HAP-1 (cell line): ENCODE measurements at regions not wholly inside any gene's neighbourhood (a gene's known extent, or its start where the extent isn't known, plus 50 kb on each side); places are given as distances from the start of the nearest gene placed in this dataset.
"Not testable (repeated sequence)": the region's sequence is repeated elsewhere in the genome, so short reads cannot be mapped to it uniquely, and the experiment has no call there.

Experiments used
- DNase-seq, 2 experiments: peaks; one replicate each; pipeline ENCODE4 v3.0.0-alpha.2; 2016 to 2020; ENCODE audit warnings: low spot score in 2 of 2
- H3K27me3 ChIP-seq: fragments of 250-450 bp; sonication (Bioruptor Pico); 2 replicates; pipeline ENCODE4 v1.5.1; 2020; ENCODE audit warnings: low read depth, mild to moderate bottlenecking, moderate library complexity
- H3K36me3 ChIP-seq: fragments of 250-450 bp; sonication (Bioruptor Pico); replicated peaks from 2 replicates; pipeline ENCODE4 v1.5.1; 2020; ENCODE audit warnings: mild to moderate bottlenecking
- H3K4me1 ChIP-seq: fragments of 250-450 bp; sonication (Bioruptor Pico); 2 replicates; pipeline ENCODE4 v1.5.1; 2020; ENCODE audit warnings: mild to moderate bottlenecking
- H3K4me3 ChIP-seq: fragments of 250-450 bp; sonication (Bioruptor Pico); 2 replicates; pipeline ENCODE4 v1.5.1; 2020; ENCODE audit warnings: mild to moderate bottlenecking, moderate library complexity
- H3K9me3 ChIP-seq: fragments of 250-450 bp; sonication (Bioruptor Pico); 2 replicates; pipeline ENCODE4 v1.5.1; 2020; ENCODE audit warnings: mild to moderate bottlenecking, moderate library complexity
- in situ Hi-C: fragments of 300-500 bp; cut with MboI; formaldehyde crosslinking; loops from 3 replicates; pipeline ENCODE4 v1.14.3; 2020; ENCODE audit warnings: low sequenced_read_pairs, inconsistent platforms, mixed read lengths

- H3K36me3 ChIP-seq, result no peaks in the 10 kb centered on the region
- in situ Hi-C loops, result no loop called here
- H3K4me3 ChIP-seq, result no peak overlapping the region
- no peaks in the 10 kb centered on the region for H3K9me3 ChIP-seq
- no peaks in the 10 kb centered on the region for H3K4me1 ChIP-seq
- DNase-seq, result no peak
- no peaks in the 10 kb centered on the region for H3K27me3 ChIP-seq
Measured at GRCh38 chr9:95684516-95684915, 167.7 kb upstream of the PTCH1 start.

DNA sequence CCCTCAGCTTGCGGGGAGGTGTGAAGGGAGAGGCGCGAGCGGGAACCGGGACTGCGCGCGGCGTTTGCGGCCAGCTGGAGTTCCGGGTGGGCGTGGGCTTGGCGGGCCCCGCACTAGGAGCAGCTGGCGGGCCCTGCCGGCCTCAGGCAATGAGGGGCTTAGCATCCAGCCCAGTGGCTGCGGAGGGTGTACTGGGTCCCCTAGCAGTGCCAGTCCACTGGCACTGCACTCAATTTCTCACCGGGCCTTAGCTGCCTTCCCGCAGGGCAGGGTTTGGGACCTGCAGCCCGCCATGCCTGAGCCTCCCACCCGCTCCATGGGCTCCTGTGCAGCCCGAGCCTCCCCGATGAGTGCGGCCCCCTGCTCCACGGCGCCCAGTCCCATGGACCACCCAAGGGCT, 163.5 kb upstream of the PTCH1 start:
- H3K36me3 ChIP-seq, DNase-seq, H3K27me3 ChIP-seq, in situ Hi-C loops, H3K9me3 ChIP-seq, H3K4me3 ChIP-seq, H3K4me1 ChIP-seq: not testable (repeated sequence)

- no peak for DNase-seq
- in situ Hi-C loops, result no loop called here
- H3K4me3 ChIP-seq, result no peak overlapping the region
- no peaks in the 10 kb centered on the region for H3K4me1 ChIP-seq
- H3K27me3 ChIP-seq, result peaks cover 3% of the 10 kb centered on the region; the same call in 1 of the 2 replicates
- peaks cover 5% of the 10 kb centered on the region; the same call in 1 of the 2 replicates for H3K9me3 ChIP-seq
- no peaks in the 10 kb centered on the region for H3K36me3 ChIP-seq
Measured at GRCh38 chr9:95679874-95680273, 163.1 kb upstream of the PTCH1 start.

DNA sequence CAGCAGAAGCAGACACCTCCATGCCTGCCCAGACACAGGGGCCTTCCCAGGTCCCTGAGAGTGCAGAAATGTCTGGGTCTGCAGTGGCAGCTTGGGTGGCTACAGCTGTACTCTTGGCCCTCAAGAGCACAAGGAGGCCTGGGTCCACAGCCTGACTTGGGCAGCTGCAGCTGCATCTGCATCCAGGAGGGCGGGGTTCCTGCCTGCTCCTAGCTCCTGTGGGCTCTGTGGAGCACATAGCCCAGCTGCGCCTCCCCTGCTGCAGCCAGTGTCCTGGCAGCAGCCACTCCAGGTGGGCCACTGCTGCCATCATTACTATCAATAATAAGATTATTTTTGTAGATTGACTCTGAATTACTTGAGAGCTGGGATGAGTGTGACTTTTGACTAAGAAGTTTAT, 162.0 kb upstream of the PTCH1 start:
- Histone ChIP-seq H3K27me3 (peaks cover 3% of the 10 kb centered on the region; the same call in 1 of the 2 replicates), H3K4me3 (no peak overlapping the region), H3K9me3 (peaks cover 5% of the 10 kb centered on the region; the same call in 1 of the 2 replicates), H3K4me1 (no peaks in the 10 kb centered on the region), H3K36me3 (no peaks in the 10 kb centered on the region)
- DNase-seq, result no peak
- in situ Hi-C loops, result no loop called here

DNA sequence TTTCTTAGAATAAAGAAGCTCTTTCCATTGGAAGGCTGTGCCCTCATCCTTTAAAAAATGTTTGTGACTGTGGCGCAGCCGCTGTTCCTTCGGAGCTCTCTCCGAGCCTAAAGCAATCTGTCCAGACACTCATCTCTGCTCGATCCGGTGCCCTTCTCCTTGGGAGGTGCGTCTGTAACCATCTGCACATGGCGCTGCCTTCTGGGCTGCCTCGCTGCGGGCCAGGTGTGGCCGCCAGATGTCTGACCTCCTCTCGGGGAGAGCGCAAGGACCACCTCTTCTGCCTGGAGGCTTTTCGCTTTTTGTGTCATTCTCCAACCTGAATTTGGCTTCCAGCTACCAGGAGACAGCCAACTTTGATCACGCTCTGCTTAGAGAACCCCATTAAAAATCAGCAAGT, 153.4 kb upstream of the PTCH1 start:
- H3K27me3 ChIP-seq, result no peaks in the 10 kb centered on the region
- in situ Hi-C loops, result no loop called here
- DNase-seq, result no peak
- H3K4me1 ChIP-seq, result no peaks in the 10 kb centered on the region
- no peaks in the 10 kb centered on the region for H3K36me3 ChIP-seq
- no peak overlapping the region for H3K4me3 ChIP-seq
- no peaks in the 10 kb centered on the region for H3K9me3 ChIP-seq

DNA sequence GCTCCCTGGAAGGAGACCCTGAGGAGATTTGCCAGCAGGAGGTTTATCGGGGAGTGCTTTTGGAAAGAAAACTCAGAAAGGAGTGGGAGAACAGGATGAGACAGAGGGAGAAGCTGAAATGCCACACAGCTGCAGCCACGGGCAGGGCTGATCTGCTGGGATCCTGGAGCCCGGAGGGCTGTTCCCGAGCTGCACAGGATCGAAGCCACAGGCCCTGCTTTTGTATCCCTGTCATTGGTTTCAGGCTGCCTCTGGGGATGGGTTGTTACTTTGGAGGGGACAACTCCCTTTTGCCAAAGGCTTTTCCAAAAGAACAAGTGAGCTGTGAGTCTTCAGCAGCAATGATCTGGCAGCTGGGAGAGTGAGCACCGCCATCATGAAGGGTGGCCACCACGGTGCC, 152.5 kb upstream of the PTCH1 start:
- no peaks in the 10 kb centered on the region for H3K36me3 ChIP-seq
- 0 out of 2 replicates have a peak, but pooled peaks cover 3% of the 10 kb centered on the region for H3K9me3 ChIP-seq
- no peaks in the 10 kb centered on the region for H3K4me1 ChIP-seq
- in situ Hi-C loops, result no loop called here
- no peak for DNase-seq
- no peak overlapping the region for H3K4me3 ChIP-seq
- H3K27me3 ChIP-seq, result no peaks in the 10 kb centered on the region

DNA sequence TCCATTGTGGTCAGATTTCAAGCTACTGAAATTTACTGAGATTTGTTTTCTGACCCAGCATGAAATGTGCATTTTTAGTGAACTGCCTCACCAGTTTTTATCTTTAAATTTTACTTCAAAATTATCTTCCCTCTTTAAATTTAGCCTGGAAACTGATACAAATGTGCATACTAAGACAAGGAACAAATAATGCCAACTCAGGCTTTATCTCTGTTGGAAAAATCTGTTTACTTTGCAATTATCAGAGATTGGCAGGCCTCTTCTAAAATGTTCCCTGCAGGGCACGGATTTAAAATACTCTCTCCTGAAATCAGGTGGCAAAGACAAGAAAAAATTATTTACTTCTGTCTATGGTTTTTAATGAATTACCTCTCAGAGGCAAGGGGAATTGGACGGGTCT, 151.0 kb upstream of the PTCH1 start:
- Histone ChIP-seq H3K27me3 (no peaks in the 10 kb centered on the region), H3K4me1 (no peaks in the 10 kb centered on the region), H3K9me3 (0 out of 2 replicates have a peak, but pooled peaks cover 3% of the 10 kb centered on the region), H3K36me3 (no peaks in the 10 kb centered on the region), H3K4me3 (no peak overlapping the region)
- in situ Hi-C loops, result no loop called here
- no peak for DNase-seq

GRCh38 chr9:95666785-95667155, 150.0 kb upstream of the PTCH1 start:
- H3K36me3 ChIP-seq, result no peaks in the 10 kb centered on the region
- no peak for DNase-seq
- no peaks in the 10 kb centered on the region for H3K4me1 ChIP-seq
- H3K4me3 ChIP-seq, result no peak overlapping the region
- H3K27me3 ChIP-seq, result no peaks in the 10 kb centered on the region
- in situ Hi-C loops, result no loop called here
- 0 out of 2 replicates have a peak, but pooled peaks cover 3% of the 10 kb centered on the region for H3K9me3 ChIP-seq

DNA sequence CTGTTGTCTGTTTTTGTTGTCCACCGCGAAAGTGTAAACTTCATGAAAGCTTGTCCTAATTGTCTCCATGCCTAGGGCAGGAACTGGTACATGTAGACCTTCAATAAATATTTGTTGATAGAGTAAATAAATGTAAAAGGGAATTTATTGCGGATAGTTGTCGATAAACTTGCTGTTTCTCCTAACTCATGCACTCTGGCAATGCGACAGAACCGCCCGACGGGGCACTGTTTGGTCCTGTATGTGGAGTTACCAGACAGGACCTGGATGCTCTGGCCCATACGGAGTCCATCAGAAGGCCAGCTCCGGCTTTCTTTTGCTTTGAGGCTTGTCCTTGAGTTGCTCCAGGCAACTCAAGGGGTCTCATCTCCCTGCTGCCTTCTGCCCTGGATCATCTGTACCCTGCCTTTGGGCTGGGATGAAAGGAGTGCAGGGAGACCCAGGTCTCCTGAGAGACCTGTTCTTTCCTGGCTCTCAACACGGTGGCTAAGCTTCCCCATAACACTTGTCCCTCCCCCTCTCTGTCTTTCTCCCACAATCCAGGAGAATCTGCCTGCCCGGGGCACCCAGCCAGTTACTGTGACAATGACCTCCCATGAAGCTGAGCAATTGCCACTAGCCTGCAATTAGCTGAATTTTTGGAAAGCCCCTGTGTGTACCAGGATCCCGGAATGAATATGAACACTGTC, 149.5 kb upstream of the PTCH1 start:
- Histone ChIP-seq H3K27me3 (no peaks in the 10 kb centered on the region), H3K9me3 (0 out of 2 replicates have a peak, but pooled peaks cover 3% of the 10 kb centered on the region), H3K36me3 (no peaks in the 10 kb centered on the region), H3K4me3 (no peak overlapping the region), H3K4me1 (no peaks in the 10 kb centered on the region)
- in situ Hi-C loops, result no loop called here
- DNase-seq, result no peak

GRCh38 chr9:95653246-95653645, 136.5 kb upstream of the PTCH1 start:
- no peak for DNase-seq
- H3K4me1 ChIP-seq, result no peaks in the 10 kb centered on the region
- no peak overlapping the region for H3K4me3 ChIP-seq
- in situ Hi-C loops, result no loop called here
- no peaks in the 10 kb centered on the region for H3K36me3 ChIP-seq
- H3K27me3 ChIP-seq, result no peaks in the 10 kb centered on the region
- H3K9me3 ChIP-seq, result no peaks in the 10 kb centered on the region

GRCh38 chr9:95650720-95651119, 133.9 kb upstream of the PTCH1 start:
- Histone ChIP-seq H3K36me3 (no peaks in the 10 kb centered on the region), H3K27me3 (no peaks in the 10 kb centered on the region), H3K4me1 (no peaks in the 10 kb centered on the region), H3K4me3 (no peak overlapping the region), H3K9me3 (no peaks in the 10 kb centered on the region)
- in situ Hi-C loops, result no loop called here
- no peak for DNase-seq

DNA sequence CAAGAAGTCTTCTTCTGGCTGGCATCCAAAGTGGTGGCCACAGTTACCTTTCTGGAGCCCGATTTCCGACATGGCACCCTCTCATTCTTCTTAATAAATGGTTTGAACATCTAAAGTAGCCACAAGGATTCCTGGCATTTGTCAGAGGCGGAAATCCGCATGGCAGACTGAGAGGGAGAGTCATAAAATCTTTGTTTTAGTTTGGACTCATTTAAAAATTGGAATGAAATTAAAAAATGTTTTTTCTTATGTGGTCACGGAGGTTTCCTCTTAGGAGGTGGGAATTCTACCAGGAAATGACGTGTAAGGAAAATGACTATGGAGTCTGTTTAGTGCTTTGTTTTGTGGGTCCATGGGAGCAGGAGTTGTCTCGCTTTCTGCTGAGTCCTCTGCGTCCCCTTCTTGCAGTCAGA, 133.0 kb upstream of the PTCH1 start:
- DNase-seq, result no peak
- in situ Hi-C loops, result no loop called here
- no peaks in the 10 kb centered on the region for H3K27me3 ChIP-seq
- no peaks in the 10 kb centered on the region for H3K36me3 ChIP-seq
- no peaks in the 10 kb centered on the region for H3K9me3 ChIP-seq
- H3K4me1 ChIP-seq, result no peaks in the 10 kb centered on the region
- H3K4me3 ChIP-seq, result no peak overlapping the region

DNA sequence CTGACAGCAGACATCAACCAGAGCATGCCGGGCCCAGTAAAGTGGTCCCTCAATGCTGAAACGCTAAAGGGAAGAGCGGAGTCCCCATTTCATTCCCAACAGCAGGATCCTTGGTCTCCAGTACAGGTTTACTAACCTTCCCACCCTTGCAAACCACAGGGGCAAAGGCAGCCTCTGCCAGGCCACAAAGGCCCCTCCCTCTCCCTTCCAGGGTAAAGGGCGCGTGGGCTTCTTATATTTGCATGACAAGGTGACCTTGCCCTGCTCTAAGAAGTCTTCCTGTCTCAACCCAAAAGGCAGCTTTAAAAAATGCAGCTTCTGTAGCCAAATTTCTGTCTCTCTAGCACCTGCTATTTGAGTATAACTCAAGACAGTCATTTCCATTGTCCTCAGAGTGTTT, 131.5 kb upstream of the PTCH1 start:
- Histone ChIP-seq H3K4me3 (no peak overlapping the region), H3K27me3 (no peaks in the 10 kb centered on the region), H3K4me1 (no peaks in the 10 kb centered on the region), H3K9me3 (no peaks in the 10 kb centered on the region), H3K36me3 (no peaks in the 10 kb centered on the region)
- in situ Hi-C loops, result no loop called here
- no peak for DNase-seq

- Histone ChIP-seq H3K27me3 (no peaks in the 10 kb centered on the region), H3K36me3 (no peaks in the 10 kb centered on the region), H3K4me3 (no peak overlapping the region), H3K4me1 (no peaks in the 10 kb centered on the region), H3K9me3 (no peaks in the 10 kb centered on the region)
- DNase-seq, result no peak
- in situ Hi-C loops, result no loop called here
Measured at GRCh38 chr9:95645992-95646391, 129.2 kb upstream of the PTCH1 start.

DNA sequence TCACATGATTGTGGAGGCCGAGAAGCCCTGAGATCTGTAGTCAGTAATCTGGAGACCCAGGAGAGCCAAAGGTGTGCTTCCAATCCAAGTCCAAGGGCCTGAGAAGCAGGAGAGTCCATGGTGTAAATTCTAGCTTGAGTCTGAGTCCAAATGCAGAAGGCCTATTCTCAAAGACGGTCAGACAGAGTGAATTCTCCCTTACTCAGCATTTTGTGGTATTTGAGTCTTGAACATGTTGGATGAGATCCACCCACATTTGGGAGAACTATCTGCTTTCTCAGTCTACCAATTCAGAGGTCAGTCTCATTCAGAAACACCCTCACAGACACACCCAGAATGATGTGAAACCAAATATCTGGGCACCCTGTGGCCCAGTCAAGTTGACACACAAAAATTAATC, 128.8 kb upstream of the PTCH1 start:
- Histone ChIP-seq H3K9me3 (no peaks in the 10 kb centered on the region), H3K27me3 (no peaks in the 10 kb centered on the region), H3K4me1 (no peaks in the 10 kb centered on the region), H3K4me3 (no peak overlapping the region), H3K36me3 (no peaks in the 10 kb centered on the region)
- DNase-seq, result no peak
- in situ Hi-C loops, result no loop called here
